GM12873 (cell line): ENCODE measurements at regions not wholly inside any gene's neighbourhood (a gene's known extent, or its start where the extent isn't known, plus 50 kb on each side); places are given as distances from the start of the nearest gene placed in this dataset.

Experiments used
- CTCF ChIP-seq: IDR thresholded peaks from 2 replicates; pipeline ENCODE4 v1.5.1; 2012; ENCODE audit warnings: low read depth, mild to moderate bottlenecking, moderate library complexity, low read length, control low read depth; ENCODE audit not compliant: insufficient read depth; ENCODE audit errors: missing control alignments

DNA sequence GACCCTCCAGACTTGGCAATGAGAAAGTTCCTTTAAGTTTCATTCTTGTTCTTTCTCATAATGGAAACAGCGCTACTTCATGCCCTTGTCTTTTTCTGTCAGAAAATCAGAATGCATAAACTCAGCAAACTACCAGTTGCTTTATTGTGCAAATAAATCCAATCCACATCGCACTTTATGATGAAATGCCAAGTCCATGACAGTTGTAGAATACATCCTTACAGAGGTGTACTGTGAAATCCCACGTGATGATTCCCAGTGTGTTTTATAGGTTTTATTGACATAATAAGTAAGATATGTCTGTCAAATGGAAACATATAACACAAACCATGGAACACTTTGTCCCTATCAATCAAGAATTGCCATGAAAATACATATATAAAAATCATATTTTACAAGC is 295.0 kb downstream of the PCDH7 start:
- no peak for TF ChIP-seq CTCF

DNA sequence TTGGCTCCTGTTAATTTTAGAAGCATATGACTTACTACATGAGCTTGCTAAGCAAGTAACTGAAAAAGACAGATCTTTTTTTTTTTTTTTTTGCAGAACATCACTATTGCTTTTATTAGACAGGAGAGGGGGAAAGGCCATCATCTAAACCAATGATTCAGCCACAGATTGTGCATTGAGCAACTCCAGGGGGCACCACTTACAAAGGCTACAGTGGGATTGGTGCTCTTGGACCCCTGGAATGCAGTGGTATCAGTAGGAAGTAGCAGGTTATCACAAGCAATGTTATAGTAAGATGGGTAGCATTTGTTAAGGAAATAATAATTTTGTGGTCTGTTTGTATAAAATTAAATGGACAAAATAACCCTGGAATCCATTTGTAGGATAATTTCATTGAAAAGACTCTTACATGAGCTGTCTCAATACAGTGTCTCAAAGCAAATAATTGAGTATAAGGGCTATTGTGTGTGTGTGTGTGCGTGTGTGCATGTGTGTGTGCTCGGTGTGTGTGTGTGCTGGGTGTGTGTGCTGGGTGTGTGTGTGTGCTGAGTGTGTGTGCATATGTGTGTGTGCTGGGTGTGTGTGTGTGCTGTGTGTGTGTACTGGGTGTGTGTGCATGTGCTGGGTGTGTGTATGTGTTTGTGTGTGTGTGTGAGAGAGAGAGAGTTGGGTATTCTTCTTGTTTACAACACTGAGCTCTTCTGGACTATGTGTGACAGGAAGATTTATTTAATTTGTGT is 296.3 kb downstream of the PCDH7 start:
- no peak for TF ChIP-seq CTCF

DNA sequence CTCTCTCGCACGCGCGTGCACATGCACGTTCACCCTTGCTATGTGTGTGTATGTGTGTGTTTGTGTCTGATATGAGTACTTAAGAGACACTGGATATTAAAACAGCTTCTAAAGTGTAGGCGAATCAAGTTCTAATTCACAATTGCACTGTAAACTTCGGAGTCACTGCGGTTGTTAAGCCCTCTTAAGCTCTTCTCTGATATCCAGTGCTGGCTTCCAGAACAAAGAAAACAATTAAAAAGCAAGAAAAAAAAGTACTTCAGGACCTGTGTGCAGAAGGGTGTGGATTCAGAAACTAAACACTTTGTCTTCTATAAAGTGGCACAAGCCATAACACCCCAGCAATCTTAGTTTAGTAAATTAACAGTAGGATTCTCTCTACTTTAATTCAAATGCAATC is 300.2 kb downstream of the PCDH7 start:
- TF ChIP-seq CTCF: no peak

DNA sequence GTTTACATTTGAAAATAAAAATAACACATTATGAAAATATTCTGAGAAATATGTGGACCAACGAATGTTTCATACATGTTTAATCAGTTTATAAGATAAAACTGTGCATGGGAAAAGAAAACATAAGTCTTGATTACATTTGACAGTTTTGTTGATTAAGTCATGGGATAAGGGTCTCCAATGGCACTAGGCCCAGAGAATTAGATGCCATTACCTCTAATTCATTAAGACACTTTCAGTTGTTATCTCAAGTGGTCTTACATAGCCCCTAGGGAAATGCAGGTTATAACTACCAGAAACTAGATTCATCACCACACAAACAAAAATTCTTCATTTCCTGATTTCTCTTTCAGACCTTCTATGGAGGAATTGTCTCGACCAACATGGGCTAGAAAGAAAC is 300.8 kb downstream of the PCDH7 start:
- no peak for TF ChIP-seq CTCF

DNA sequence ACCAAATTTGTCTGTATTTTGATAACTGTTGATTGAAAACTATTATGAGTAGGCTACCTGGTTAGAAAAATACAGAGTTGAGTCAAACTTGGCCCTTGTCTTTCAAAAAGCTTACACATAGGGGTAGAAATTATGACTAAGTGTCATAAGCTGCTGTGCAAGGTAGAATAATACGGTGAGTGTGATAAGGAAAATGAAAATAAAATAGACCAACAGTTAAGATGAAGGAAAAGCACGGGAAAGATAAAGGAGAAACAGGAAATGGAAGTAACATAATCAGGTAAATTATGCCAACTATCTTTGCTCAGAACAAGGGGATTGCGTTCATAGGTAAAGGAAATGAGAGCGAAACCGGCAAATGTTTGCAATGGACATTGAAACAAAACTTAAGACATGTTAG is 302.5 kb downstream of the PCDH7 start:
- TF ChIP-seq CTCF: no peak

DNA sequence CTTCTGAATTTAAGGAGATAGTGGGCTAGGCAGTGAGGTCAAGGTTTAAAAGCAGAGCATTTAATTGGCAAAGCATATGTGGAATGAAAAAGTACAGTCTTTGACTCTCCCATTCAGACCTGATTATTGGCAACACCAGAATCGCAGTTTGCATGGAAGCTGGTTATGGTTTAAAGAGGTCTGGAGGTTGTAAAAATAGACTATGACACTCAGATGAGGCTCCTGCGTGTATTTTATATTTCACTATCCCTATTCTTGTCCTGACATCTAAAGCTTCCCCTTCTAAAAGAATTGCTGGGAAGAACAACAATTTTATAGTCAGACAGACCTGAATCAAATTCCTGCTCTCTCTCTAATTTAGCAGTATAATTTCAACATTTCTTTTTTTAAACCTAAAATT is 302.9 kb downstream of the PCDH7 start:
- no peak for TF ChIP-seq CTCF

DNA sequence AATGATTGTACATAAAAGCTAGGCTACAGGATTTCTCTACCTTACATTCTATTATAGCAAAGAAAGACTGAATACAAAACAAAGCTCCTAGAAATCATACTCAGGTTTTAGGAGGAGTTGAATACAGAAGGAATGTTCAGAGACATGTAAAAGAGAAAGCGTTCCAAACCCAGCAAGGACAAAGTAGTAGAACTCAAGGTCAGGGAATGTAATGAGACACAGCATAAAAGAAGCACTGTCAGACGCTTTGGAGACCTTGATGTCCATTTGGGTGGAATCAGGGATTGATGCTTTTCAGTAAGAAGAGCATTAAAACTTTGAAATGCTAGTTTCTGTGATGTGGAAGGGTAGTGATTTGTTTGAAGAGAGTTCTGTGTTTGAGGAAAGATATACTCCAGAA is 303.6 kb downstream of the PCDH7 start:
- no peak for TF ChIP-seq CTCF

DNA sequence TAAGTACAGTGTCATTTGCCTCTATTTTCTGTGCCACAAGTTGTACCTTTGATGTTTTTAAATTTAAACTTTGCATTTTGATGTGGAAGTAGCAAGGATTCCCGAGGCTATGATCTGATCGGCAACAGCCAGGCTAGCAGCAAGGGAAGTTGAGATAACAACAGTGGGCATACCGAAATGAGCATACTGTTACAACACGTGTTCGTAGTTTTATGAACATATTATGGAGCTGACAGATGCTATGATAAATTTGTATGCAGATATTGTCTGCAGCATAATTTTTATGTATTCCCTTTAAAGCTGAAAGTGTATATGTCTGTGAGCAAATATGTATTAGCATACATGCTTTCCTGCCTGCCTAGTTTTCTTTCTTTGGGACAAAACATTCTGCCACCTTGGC is 306.1 kb downstream of the PCDH7 start:
- TF ChIP-seq CTCF: no peak
